NOMO-1 treated with dmso at 0.1 percent for 144 hours (cell line): ENCODE measurements at regions not wholly inside any gene's neighbourhood (a gene's known extent, or its start where the extent isn't known, plus 50 kb on each side); places are given as distances from the start of the nearest gene placed in this dataset.
A peak's percentile ranks its signal among the peaks of the same experiment; 100 is the strongest.

Experiments
- DNase-seq: peaks from one replicate; lab custom pipeline; 2025; ENCODE audit not compliant: unreplicated experiment; lab: John Stamatoyannopoulos, UW

- DNase-seq, result no peak
Observed at GRCh38 chr5:126300293-126300692, 122.9 kb upstream of the GRAMD2B start.

DNA sequence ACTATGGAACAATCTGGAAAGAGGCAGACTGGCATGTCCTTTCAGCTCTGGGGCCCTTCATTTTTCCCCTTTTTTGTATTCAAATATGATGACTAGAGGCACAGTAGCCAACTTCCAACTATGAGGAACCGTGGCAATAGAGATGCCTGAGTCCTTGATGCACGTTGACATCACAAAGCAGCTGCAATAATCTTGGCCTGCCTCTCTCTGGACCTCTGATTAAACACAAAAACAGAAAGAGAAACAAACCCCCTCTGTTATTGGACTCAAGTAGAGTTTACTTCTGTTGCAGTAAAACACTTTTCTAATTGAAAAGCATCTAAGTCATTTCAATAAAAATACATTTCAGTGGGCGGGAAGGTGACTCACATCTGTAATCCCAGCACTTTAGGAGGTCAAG, 122.2 kb upstream of the GRAMD2B start:
- no peak for DNase-seq

DNA sequence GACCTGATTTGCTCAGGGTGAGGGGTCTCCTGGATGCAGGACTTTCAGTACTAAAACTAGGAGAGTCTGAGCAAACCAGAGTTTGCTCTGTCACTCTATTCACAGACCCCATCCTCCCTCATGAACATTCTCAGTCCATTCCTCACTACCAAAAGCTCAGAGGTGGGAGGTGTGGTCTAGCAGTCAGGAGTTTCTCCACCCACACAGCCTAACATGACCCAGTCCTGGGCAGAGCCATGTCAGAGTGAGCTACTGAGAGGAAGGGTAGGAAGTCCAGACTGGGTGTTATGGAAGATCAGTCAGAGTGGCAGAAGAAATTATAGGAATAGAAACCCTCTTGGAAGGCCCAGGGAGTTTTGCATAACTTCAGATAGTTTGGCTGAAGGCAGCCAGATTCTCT, 113.3 kb upstream of the GRAMD2B start:
- no peak for DNase-seq

DNA sequence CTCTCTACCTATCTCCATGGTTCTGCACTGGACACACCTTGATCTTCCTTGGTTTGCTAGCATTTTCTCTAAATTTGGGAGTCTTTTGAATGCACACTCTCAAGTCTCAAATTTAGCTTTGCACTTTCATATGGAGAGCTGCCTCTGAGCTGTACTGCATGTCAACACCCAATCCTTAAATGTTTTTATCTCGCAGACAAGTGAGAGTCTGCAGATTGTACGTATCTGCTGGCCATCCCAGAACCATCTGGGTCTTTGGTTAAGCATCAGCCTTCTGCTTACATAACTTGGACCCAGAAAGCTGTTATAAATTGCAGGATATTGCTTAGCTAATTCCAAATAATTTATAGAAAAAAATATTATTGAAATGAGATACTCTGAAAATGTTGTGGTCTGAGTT, 111.4 kb upstream of the GRAMD2B start:
- DNase-seq, result no peak

- DNase-seq, result no peak
Observed at GRCh38 chr5:126315341-126315740, 107.9 kb upstream of the GRAMD2B start.

- DNase-seq, result no peak
Observed at GRCh38 chr5:126332326-126332725, 90.9 kb upstream of the GRAMD2B start.

DNA sequence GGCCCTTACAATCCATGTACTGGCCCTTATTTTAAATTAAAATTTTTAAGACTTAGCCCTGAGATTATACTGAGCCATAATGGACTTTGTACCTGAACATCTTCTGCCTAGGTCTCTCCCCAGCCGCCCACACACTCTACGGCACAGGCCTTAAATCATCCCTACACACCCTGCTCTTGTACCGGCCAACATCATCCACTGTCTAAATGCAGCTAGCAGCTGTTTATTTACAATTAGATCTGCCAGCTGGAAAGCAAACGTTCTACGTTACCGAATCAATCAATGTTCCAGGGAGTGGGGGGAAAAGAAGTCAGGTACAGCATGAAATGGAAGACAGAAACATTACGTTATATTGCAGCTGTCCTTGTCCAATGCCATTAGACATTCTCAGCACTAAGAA, 88.4 kb upstream of the GRAMD2B start:
- DNase-seq, result no peak

DNA sequence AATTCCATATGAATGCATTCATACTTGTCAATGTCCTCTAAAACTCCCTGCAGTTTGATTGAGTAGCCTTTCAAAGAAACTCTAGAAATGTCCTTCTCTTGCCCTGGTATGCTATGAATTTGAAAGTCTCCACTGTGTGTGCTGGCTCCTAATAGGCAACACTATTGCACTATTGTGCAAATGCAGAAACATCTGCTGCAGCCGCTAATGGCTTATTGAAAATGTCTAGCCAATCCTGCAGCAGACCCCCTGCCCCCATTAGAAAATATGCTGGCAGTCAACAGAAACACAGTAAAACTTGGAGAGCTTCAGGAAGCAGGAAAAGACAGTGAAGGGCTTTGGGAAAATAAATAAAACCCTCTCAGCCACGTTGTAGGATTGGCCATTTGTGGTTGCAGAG, 87.3 kb upstream of the GRAMD2B start:
- DNase-seq, result no peak

GRCh38 chr5:126338635-126339034, 84.6 kb upstream of the GRAMD2B start:
- no peak for DNase-seq

GRCh38 chr5:126339215-126339805, 83.9 kb upstream of the GRAMD2B start:
- DNase-seq, result peak; percentile 20

GRCh38 chr5:126341906-126342630, 81.1 kb upstream of the GRAMD2B start:
- no peak for DNase-seq

GRCh38 chr5:126348855-126349635, 74.2 kb upstream of the GRAMD2B start:
- no peak for DNase-seq

DNA sequence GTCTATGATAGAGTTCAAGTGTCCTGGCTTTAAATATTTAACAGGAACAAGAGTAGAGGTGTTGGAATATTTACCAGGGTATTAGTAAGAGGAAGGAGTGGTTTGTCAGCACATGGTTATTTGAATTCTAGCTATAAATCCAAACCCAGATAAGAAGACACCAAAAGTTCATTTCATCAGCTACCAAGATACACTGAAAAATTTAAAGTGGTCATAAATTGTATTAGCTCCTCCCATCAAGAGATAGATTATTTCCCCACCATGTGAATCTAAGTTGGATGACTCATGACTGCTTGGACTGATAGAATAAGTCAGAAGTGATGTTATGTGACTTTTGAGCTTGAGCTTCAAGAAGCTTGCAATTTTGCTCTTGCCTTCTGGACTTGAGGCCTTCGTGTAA, 72.1 kb upstream of the GRAMD2B start:
- DNase-seq, result no peak

GRCh38 chr5:126354012-126354857, 69.0 kb upstream of the GRAMD2B start:
- DNase-seq, result peak; percentile 41

DNA sequence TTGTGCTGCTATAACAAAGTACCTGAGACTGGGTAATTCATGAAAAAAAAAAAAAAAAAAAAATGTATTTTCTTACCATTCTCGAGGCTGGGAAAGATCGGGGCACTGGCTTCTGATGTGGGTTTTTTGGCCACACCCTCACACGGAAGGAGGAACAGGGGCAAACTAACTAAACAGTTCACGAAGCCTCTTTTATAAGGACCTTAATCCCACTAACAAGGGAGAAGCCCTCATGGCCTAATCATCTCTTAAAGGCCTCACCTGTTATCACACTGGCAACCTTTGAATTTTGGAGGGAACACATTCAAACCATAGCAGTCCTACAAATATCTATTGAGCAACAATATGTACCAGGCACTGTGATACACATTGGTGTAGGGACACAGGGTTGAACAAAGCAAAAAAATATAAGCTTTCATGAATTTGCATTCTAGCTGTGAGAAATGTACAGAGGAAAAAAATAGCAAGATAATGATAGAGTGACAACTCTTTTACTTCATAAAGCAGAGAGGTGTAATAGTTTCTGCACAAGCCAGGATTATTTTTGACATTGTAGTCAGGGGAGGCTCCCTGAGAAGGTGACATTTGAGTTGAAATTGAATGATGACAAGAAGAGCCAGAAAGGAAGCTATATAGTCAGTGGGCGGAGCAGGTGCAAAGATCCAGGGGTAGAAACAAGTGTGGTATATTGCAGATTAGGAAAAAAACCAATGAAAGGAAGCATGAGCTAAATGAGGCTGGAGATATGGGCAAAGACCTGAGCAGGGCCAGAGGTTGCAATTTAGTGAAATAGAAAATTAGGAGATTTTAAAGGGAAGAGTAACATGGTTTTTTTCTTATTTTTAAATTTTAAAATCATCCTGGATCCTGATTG, 68.1 kb upstream of the GRAMD2B start:
- no peak for DNase-seq

GRCh38 chr5:126355940-126356339, 67.3 kb upstream of the GRAMD2B start:
- DNase-seq, result peak; percentile 27

- peak; percentile 19 for DNase-seq
Observed at GRCh38 chr5:126357585-126358342, 65.4 kb upstream of the GRAMD2B start.

GRCh38 chr5:126358525-126358924, 64.7 kb upstream of the GRAMD2B start:
- no peak for DNase-seq

DNA sequence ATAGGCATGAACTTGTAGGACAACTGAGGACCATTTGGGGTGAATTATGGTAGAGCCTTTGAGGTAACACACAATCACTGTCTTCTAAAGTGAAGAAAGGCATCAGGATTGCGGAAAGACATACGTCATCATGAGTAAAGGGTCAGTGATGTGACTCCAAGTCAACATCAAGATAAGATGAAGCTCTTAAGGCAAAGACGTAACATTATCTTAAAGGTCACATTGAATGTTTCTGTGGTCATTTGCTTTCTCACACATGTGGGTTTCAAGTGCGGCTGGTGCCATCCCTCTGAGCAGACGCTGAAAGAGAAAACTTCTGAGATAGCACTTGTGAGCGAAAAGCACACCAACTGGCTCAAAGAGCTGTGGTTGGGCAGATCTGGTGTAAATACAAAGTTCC, 63.3 kb upstream of the GRAMD2B start:
- DNase-seq, result no peak

- no peak for DNase-seq
Observed at GRCh38 chr5:126360467-126360866, 62.7 kb upstream of the GRAMD2B start.
